ENCODE measurements at regions not wholly inside any gene's neighbourhood (a gene's known extent, or its start where the extent isn't known, plus 50 kb on each side); places are given as distances from the start of the nearest gene placed in this dataset.

- no peak for TF ChIP-seq EZH2 (IDR thresholded peaks at IDR 0.05)
- TF ChIP-seq POLR2AphosphoS5 (IDR thresholded peaks at IDR 0.05; ENCODE audit: borderline replicate concordance, low read depth, low read length), result no peak
- no peak for TF ChIP-seq FOXP2 (optimal IDR thresholded peaks at IDR 0.05; ENCODE audit: control extremely low read depth, extremely low read length, insufficient read depth)
These were observed 81.2 kb upstream of the PTH start for GRCh38 chr11:13576995-13577394.

Data from SK-N-MC (cell line).